Endodermal cell (in vitro differentiated cells): ENCODE measurements at regions not wholly inside any gene's neighbourhood (a gene's known extent, or its start where the extent isn't known, plus 50 kb on each side); places are given as distances from the start of the nearest gene placed in this dataset.

ENCODE experiments used
- DNase-seq: peaks from one replicate; pipeline ENCODE4 v3.0.0-alpha.2; 2017
- H3K27ac ChIP-seq: 2 replicates; pipeline ENCODE4 v1.5.1; 2013; ENCODE audit warnings: mild to moderate bottlenecking, low read depth, low read length, moderate library complexity
- H3K27me3 ChIP-seq: 2 replicates; pipeline ENCODE4 v1.6.1; 2013; ENCODE audit warnings: mild to moderate bottlenecking, low read length, moderate library complexity; ENCODE audit not compliant: insufficient read depth, control insufficient read depth, poor library complexity, severe bottlenecking
- H3K36me3 ChIP-seq: 2 replicates; pipeline ENCODE4 v1.7.0; 2013; ENCODE audit warnings: mild to moderate bottlenecking, low read length, moderate library complexity; ENCODE audit not compliant: control insufficient read depth, insufficient read depth
- H3K4me1 ChIP-seq: one replicate; pipeline ENCODE4 v1.7.0; 2013; ENCODE audit warnings: low read length; ENCODE audit not compliant: control insufficient read depth, insufficient read depth
- H3K4me3 ChIP-seq: 2 replicates; pipeline ENCODE4 v1.5.1; 2013; ENCODE audit warnings: mild to moderate bottlenecking, low read length, moderate library complexity
- H3K9ac ChIP-seq: 2 replicates; pipeline ENCODE4 v1.6.1; 2013; ENCODE audit warnings: mild to moderate bottlenecking, low read length, moderate library complexity; ENCODE audit not compliant: poor library complexity, severe bottlenecking; ENCODE audit errors: extremely low read depth
- H3K9me3 ChIP-seq: 2 replicates; pipeline ENCODE4 v1.6.1; 2013; ENCODE audit warnings: mild to moderate bottlenecking, low read length, moderate library complexity; ENCODE audit not compliant: control insufficient read depth
- H3K27ac Mint-ChIP-seq: 2 replicates; pipeline ENCODE4 v1.8.0; 2020; ENCODE audit warnings: mixed read lengths
- H3K27me3 Mint-ChIP-seq: 2 replicates; pipeline ENCODE4 v1.8.0; 2021; ENCODE audit warnings: mild to moderate bottlenecking, mixed read lengths; ENCODE audit not compliant: insufficient read depth
- H3K36me3 Mint-ChIP-seq: 2 replicates; pipeline ENCODE4 v1.8.0; 2020; ENCODE audit warnings: low read depth, mixed read lengths
- H3K4me1 Mint-ChIP-seq: 2 replicates; pipeline ENCODE4 v1.8.0; 2020; ENCODE audit warnings: mixed read lengths
- H3K4me3 Mint-ChIP-seq: 2 replicates; pipeline ENCODE4 v1.8.0; 2020; ENCODE audit warnings: mild to moderate bottlenecking, moderate library complexity, mixed read lengths
- H3K9me3 Mint-ChIP-seq: 2 replicates; pipeline ENCODE4 v1.8.0; 2020; ENCODE audit warnings: mild to moderate bottlenecking, mixed read lengths
- WGBS, 2 experiments: methylation state at CpG; one replicate each; pipeline versions ENCODE4 v1.1.5 to v1.1.7; 2013; ENCODE audit warnings: missing lambda C conversion rate in 2 of 2, mixed read lengths in 1 of 2; ENCODE audit not compliant: insufficient coverage in 1 of 2, insufficient read length in 1 of 2; 5-methylcytosine and 5-hydroxymethylcytosine counted together
- TF ChIP-seq, protein P1 (sequence below): fragments of 200-600 bp; sonication (generic); conservative IDR thresholded peaks from 2 replicates; pipeline ENCODE4 v1.5.0; 2021; ENCODE audit warnings: antibody characterized with exemption, mild to moderate bottlenecking

DNA sequence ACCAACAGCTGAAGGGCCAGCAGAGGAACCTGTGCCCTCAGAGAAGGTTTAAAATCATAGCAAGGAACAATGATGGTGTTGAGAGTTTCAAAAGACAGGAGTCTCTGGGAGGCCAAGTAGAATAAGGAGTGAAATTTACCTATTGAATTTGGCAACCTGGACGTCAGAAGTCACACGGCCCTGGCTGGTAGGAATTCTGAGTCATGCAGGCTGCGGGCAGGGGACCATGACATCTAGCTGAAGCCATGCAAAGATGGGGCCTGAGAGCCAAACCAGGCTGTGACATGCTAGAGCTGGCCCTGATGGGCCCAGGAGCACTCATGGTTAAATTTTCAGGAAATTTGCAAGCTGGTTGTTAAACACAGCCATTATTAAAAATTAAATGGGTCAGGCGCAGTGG is 64.0 kb upstream of the SNX9 start:
- peaks cover 36% of the 10 kb centered on the region for H3K4me1 Mint-ChIP-seq

DNA sequence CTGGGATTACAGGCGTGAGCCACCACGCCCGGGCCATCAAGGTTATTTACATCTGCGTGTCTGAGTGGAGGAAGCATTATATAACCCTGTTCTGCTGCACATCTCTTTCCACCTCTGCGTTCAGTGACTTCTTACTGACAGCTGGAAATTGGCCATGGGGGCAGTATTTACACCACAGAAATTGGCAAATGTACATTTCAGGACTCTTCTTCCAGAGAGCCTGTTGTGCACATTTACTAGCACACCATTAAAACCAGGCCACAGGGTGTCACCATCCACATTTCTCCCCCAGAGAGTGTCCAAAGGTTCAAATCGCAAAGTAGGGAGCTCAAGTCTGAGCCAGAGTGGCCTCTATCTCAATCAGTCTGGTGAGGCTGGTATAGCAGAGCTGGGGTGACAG is 62.9 kb upstream of the SNX9 start:
- peak; percentile 13 for DNase-seq
- TF ChIP-seq, protein P1, sequence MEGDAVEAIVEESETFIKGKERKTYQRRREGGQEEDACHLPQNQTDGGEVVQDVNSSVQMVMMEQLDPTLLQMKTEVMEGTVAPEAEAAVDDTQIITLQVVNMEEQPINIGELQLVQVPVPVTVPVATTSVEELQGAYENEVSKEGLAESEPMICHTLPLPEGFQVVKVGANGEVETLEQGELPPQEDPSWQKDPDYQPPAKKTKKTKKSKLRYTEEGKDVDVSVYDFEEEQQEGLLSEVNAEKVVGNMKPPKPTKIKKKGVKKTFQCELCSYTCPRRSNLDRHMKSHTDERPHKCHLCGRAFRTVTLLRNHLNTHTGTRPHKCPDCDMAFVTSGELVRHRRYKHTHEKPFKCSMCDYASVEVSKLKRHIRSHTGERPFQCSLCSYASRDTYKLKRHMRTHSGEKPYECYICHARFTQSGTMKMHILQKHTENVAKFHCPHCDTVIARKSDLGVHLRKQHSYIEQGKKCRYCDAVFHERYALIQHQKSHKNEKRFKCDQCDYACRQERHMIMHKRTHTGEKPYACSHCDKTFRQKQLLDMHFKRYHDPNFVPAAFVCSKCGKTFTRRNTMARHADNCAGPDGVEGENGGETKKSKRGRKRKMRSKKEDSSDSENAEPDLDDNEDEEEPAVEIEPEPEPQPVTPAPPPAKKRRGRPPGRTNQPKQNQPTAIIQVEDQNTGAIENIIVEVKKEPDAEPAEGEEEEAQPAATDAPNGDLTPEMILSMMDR = no peak
- no peaks in the 10 kb centered on the region for H3K9me3 ChIP-seq
- no peak overlapping the region for H3K4me3 ChIP-seq
- Mint-ChIP-seq H3K36me3 (no peaks in the 10 kb centered on the region), H3K27me3 (peaks cover 5% of the 10 kb centered on the region), H3K4me3 (no peak overlapping the region), H3K27ac (no peak overlapping the region), H3K4me1 (peaks cover 45% of the 10 kb centered on the region), H3K9me3 (peaks cover 1% of the 10 kb centered on the region)
- no peak overlapping the region for H3K27ac ChIP-seq
- WGBS, 2 experiments = 91 to 95% methylated on average over 5 to 6 of the region's 6 CpGs
- H3K9ac ChIP-seq = no peak overlapping the region
- H3K4me1 ChIP-seq = peaks cover 7% of the 10 kb centered on the region
- no peaks in the 10 kb centered on the region for H3K27me3 ChIP-seq
- no peaks in the 10 kb centered on the region for H3K36me3 ChIP-seq

More for the DNA sequence above, 64.0 kb upstream of the SNX9 start:
- H3K9ac ChIP-seq = no peak overlapping the region
- H3K27me3 ChIP-seq = no peaks in the 10 kb centered on the region
- no peak overlapping the region for H3K4me3 ChIP-seq
- H3K4me1 ChIP-seq = peaks cover 7% of the 10 kb centered on the region
- 94 to 95% methylated on average over 4 of the region's 4 CpGs for WGBS, 2 experiments
- peak; percentile 23 for DNase-seq
- H3K4me3 Mint-ChIP-seq = no peak overlapping the region
- H3K27me3 Mint-ChIP-seq = peaks cover 9% of the 10 kb centered on the region
- no peak overlapping the region for H3K27ac Mint-ChIP-seq
- TF ChIP-seq, protein P1 = no peak
- H3K9me3 Mint-ChIP-seq = peaks cover 6% of the 10 kb centered on the region
- no peaks in the 10 kb centered on the region for H3K36me3 Mint-ChIP-seq
- H3K9me3 ChIP-seq = peaks cover 3% of the 10 kb centered on the region
- no peaks in the 10 kb centered on the region for H3K36me3 ChIP-seq
- H3K27ac ChIP-seq = no peak overlapping the region

- no peak overlapping the region for H3K27ac Mint-ChIP-seq
- 91 to 100% methylated on average over 3 to 4 of the region's 7 CpGs for WGBS, 2 experiments
These were observed 62.3 kb upstream of the SNX9 start for GRCh38 chr6:157760589-157761330.

More at GRCh38 chr6:157760589-157761330, 62.3 kb upstream of the SNX9 start:
- Histone ChIP-seq H3K9me3 (no peaks in the 10 kb centered on the region), H3K9ac (no peak overlapping the region), H3K27ac (no peak overlapping the region), H3K36me3 (no peaks in the 10 kb centered on the region), H3K4me1 (peaks cover 7% of the 10 kb centered on the region), H3K27me3 (no peaks in the 10 kb centered on the region), H3K4me3 (no peak overlapping the region)
- Mint-ChIP-seq H3K4me1 (peaks cover 39% of the 10 kb centered on the region), H3K4me3 (no peak overlapping the region), H3K27me3 (peaks cover 5% of the 10 kb centered on the region), H3K36me3 (no peaks in the 10 kb centered on the region), H3K9me3 (peaks cover 1% of the 10 kb centered on the region)
- peak; percentile 42 for DNase-seq
- TF ChIP-seq, protein P1 = no peak
